Liver (tissue), 3 donors: ENCODE measurements at regions not wholly inside any gene's neighbourhood (a gene's known extent, or its start where the extent isn't known, plus 50 kb on each side); places are given as distances from the start of the nearest gene placed in this dataset.

Source experiments
- EGR1 ChIP-seq, 2 donors: IDR thresholded peaks; 2 replicates each; pipeline ENCODE4 v1.6.1; 2016 to 2018; ENCODE audit warnings: antibody characterized with exemption in 2 of 2, low read depth in 2 of 2
- GABPA ChIP-seq, 2 donors: IDR thresholded peaks in 1 of 2; conservative IDR thresholded peaks in 1 of 2; 2 replicates each; pipeline ENCODE4 v1.6.1; 2016; ENCODE audit warnings: antibody characterized with exemption in 2 of 2, mild to moderate bottlenecking in 1 of 2, moderate library complexity in 1 of 2
- RAD21 ChIP-seq, 2 donors: IDR thresholded peaks; 2 replicates each; pipeline ENCODE4 v1.6.1; 2016; ENCODE audit warnings: antibody characterized with exemption in 2 of 2, mild to moderate bottlenecking in 2 of 2
- SP1 ChIP-seq: IDR thresholded peaks from 2 replicates; pipeline ENCODE4 v1.6.1; 2018; ENCODE audit warnings: antibody characterized with exemption, mild to moderate bottlenecking
- YY1 ChIP-seq: IDR thresholded peaks from 2 replicates; pipeline ENCODE4 v1.6.1; 2016; ENCODE audit warnings: antibody characterized with exemption, mild to moderate bottlenecking
- TF ChIP-seq, protein P1 (sequence below): IDR thresholded peaks from 2 replicates; pipeline ENCODE4 v1.6.1; 2016; ENCODE audit warnings: antibody characterized with exemption
- TF ChIP-seq, protein P2 (sequence below): fragments of 150-350 bp; IDR thresholded peaks from 2 replicates; pipeline ENCODE4 v1.5.1; 2017; ENCODE audit warnings: improper control_type of control experiment, low read depth, low read length; ENCODE audit not compliant: missing input control
- TF ChIP-seq, protein P3 (sequence below): IDR thresholded peaks from 2 replicates; pipeline ENCODE4 v1.6.1; 2016; ENCODE audit warnings: antibody characterized with exemption, mild to moderate bottlenecking
- TF ChIP-seq, protein P4 (sequence below): IDR thresholded peaks from 2 replicates; pipeline ENCODE4 v1.6.1; 2016; ENCODE audit warnings: antibody characterized with exemption
- donor health status: healthy.
- donor health status: healthy.

DNA sequence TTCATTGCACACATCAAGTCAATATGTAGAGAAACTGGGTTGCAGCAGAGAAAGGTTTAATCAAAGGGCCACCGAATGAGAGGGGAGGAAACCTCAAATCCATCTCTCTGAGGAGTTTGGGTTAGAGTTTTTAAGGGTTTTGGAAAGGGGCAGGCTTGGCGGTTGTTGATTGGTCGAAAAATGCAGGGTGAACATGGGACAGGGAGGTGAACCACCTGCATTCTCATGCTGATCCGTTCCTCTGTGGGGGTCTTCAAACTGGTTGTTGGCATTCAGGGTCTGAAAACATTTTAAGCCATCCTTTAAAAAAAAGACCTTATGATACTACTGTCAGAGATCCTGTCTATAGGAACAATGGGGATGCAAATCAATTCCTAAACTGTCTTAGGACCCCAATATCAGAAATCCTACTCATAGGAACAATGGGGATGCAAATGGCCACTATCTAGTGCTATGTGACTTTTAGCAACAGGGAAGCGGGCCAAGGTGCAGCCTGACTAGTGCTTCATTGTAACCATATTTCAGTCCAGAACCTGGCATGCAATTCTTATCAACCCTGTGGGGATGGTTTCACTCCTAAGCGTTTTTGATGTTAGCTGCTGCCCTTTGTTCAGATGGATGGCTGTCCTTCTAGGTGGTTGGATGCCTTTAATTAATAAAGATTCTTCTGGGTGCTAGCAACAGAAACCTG is 120.1 kb upstream of the MGAT5 start:
- TF ChIP-seq, protein P1, sequence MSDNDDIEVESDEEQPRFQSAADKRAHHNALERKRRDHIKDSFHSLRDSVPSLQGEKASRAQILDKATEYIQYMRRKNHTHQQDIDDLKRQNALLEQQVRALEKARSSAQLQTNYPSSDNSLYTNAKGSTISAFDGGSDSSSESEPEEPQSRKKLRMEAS, result no peak
- TF ChIP-seq GABPA (IDR thresholded peaks at IDR 0.05 in 1 of 2, conservative IDR thresholded peaks at IDR 0.05 in 1 of 2) (no peak), EGR1 (IDR thresholded peaks at IDR 0.05; ENCODE audit: low read depth in 2 of 2) (no peak), YY1 (no peak), SP1 (no peak), RAD21 (IDR thresholded peaks at IDR 0.05) (no peak)
- TF ChIP-seq, protein P2, sequence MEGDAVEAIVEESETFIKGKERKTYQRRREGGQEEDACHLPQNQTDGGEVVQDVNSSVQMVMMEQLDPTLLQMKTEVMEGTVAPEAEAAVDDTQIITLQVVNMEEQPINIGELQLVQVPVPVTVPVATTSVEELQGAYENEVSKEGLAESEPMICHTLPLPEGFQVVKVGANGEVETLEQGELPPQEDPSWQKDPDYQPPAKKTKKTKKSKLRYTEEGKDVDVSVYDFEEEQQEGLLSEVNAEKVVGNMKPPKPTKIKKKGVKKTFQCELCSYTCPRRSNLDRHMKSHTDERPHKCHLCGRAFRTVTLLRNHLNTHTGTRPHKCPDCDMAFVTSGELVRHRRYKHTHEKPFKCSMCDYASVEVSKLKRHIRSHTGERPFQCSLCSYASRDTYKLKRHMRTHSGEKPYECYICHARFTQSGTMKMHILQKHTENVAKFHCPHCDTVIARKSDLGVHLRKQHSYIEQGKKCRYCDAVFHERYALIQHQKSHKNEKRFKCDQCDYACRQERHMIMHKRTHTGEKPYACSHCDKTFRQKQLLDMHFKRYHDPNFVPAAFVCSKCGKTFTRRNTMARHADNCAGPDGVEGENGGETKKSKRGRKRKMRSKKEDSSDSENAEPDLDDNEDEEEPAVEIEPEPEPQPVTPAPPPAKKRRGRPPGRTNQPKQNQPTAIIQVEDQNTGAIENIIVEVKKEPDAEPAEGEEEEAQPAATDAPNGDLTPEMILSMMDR, result no peak
- TF ChIP-seq, protein P3, sequence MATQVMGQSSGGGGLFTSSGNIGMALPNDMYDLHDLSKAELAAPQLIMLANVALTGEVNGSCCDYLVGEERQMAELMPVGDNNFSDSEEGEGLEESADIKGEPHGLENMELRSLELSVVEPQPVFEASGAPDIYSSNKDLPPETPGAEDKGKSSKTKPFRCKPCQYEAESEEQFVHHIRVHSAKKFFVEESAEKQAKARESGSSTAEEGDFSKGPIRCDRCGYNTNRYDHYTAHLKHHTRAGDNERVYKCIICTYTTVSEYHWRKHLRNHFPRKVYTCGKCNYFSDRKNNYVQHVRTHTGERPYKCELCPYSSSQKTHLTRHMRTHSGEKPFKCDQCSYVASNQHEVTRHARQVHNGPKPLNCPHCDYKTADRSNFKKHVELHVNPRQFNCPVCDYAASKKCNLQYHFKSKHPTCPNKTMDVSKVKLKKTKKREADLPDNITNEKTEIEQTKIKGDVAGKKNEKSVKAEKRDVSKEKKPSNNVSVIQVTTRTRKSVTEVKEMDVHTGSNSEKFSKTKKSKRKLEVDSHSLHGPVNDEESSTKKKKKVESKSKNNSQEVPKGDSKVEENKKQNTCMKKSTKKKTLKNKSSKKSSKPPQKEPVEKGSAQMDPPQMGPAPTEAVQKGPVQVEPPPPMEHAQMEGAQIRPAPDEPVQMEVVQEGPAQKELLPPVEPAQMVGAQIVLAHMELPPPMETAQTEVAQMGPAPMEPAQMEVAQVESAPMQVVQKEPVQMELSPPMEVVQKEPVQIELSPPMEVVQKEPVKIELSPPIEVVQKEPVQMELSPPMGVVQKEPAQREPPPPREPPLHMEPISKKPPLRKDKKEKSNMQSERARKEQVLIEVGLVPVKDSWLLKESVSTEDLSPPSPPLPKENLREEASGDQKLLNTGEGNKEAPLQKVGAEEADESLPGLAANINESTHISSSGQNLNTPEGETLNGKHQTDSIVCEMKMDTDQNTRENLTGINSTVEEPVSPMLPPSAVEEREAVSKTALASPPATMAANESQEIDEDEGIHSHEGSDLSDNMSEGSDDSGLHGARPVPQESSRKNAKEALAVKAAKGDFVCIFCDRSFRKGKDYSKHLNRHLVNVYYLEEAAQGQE, result no peak
- TF ChIP-seq, protein P4, sequence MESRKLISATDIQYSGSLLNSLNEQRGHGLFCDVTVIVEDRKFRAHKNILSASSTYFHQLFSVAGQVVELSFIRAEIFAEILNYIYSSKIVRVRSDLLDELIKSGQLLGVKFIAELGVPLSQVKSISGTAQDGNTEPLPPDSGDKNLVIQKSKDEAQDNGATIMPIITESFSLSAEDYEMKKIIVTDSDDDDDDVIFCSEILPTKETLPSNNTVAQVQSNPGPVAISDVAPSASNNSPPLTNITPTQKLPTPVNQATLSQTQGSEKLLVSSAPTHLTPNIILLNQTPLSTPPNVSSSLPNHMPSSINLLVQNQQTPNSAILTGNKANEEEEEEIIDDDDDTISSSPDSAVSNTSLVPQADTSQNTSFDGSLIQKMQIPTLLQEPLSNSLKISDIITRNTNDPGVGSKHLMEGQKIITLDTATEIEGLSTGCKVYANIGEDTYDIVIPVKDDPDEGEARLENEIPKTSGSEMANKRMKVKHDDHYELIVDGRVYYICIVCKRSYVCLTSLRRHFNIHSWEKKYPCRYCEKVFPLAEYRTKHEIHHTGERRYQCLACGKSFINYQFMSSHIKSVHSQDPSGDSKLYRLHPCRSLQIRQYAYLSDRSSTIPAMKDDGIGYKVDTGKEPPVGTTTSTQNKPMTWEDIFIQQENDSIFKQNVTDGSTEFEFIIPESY, result no peak
